ENCODE measurements at regions not wholly inside any gene's neighbourhood (a gene's known extent, or its start where the extent isn't known, plus 50 kb on each side); places are given as distances from the start of the nearest gene placed in this dataset.

GRCh38 chr7:67817481-67817880 is 820.8 kb downstream of the TYW1 start:
- TF ChIP-seq CTCF (IDR thresholded peaks at IDR 0.05), result no peak
- no peak overlapping the region for H3K27ac ChIP-seq
- H3K27me3 ChIP-seq, result no peaks in the 10 kb centered on the region
- DNase-seq (no peak), ATAC-seq (no peak)
- no peaks in the 10 kb centered on the region for H3K4me1 ChIP-seq
- intact Hi-C loops (cut with DNase I), result no loop called here
- H3K4me3 ChIP-seq, result no peak overlapping the region
- no peaks in the 10 kb centered on the region for H3K36me3 ChIP-seq
- H3K9me3 ChIP-seq, result peaks cover 0 to 31% of the 10 kb centered on the region in 2 donors

- no peak for ATAC-seq
- H3K9me3 ChIP-seq, result peaks cover 0 to 37% of the 10 kb centered on the region in 2 donors
- TF ChIP-seq CTCF (IDR thresholded peaks at IDR 0.05), result no peak
- no peak overlapping the region for H3K4me3 ChIP-seq
- H3K36me3 ChIP-seq, result no peaks in the 10 kb centered on the region
- no peak for DNase-seq
- no peaks in the 10 kb centered on the region for H3K4me1 ChIP-seq
- intact Hi-C loops (cut with DNase I), result no loop called here
- H3K27ac ChIP-seq, result no peak overlapping the region
- no peaks in the 10 kb centered on the region for H3K27me3 ChIP-seq
Observed at GRCh38 chr7:67821116-67821515, 824.5 kb downstream of the TYW1 start.

DNA sequence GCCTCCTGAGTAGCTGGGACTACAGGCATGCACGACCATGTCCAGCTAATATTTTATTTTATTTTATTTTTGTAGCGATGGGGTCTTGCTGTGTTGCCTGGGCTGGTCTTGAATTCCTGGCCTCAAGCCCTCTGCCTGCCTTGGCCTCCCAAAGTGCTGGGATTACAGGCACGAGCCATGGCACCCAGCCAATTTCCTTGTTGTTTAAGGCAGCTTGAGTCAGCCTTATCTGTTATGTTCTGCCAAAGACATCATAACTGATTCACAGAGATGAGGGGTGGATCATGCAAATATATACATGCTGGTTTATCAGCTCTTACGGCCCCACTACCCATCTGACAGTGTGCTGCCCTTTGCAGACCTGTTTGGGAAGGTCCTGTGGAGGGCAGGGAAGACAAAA is 826.7 kb downstream of the TYW1 start:
- TF ChIP-seq CTCF (IDR thresholded peaks at IDR 0.05), result no peak
- Histone ChIP-seq H3K4me1 (no peaks in the 10 kb centered on the region), H3K27me3 (no peaks in the 10 kb centered on the region), H3K36me3 (no peaks in the 10 kb centered on the region), H3K4me3 (no peak overlapping the region), H3K27ac (no peak overlapping the region), H3K9me3 (peaks cover 0 to 32% of the 10 kb centered on the region in 2 donors)
- intact Hi-C loops (cut with DNase I), result no loop called here
- ATAC-seq, result no peak
- DNase-seq, result peak in 2 of 4 donors; percentile 4 to 21

DNA sequence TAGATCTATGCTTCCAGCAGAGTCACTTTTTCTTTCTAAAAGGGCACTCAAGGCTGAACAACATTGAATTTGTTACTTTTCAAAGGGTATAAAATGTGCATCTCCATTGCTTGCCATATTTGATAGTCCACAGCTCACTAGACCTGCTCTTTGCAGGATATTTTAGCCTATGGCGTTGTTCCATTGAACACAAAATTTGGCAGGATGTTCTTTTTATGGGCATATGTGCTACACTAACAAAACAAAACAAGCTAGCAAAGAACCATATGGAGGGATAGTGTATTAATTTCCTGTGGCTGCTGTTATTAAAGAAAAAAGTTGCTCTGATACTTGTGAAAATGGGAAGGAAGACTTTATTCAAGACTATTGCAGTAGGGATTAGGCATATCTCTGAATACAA is 828.7 kb downstream of the TYW1 start:
- no peaks in the 10 kb centered on the region for H3K4me1 ChIP-seq
- no peaks in the 10 kb centered on the region for H3K36me3 ChIP-seq
- peaks cover 0 to 35% of the 10 kb centered on the region in 2 donors for H3K9me3 ChIP-seq
- H3K4me3 ChIP-seq, result no peak overlapping the region
- H3K27ac ChIP-seq, result no peak overlapping the region
- TF ChIP-seq CTCF (IDR thresholded peaks at IDR 0.05), result no peak
- ATAC-seq, result no peak
- intact Hi-C loops (cut with DNase I), result no loop called here
- no peaks in the 10 kb centered on the region for H3K27me3 ChIP-seq
- no peak for DNase-seq

DNA sequence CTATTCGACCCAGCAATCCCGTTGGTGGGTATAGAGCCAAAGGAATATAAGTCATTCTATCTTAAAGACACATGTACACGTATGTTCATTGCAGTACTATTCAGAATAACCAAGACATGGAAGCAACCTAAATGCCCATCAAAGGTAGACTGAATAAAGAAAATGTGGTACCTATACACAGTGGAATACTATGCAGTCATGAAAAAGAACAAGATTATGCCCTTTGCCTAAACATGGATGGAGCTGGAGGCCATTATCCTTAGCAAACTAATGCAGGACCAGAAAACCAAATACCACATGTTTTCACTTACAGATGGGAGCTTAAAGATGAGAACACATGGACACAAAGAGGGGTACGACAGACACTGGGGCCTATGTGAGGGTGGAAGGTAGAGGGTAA is 845.3 kb downstream of the TYW1 start:
- no peaks in the 10 kb centered on the region for H3K27me3 ChIP-seq
- ATAC-seq (no peak), DNase-seq (no peak)
- no peak overlapping the region for H3K4me3 ChIP-seq
- H3K27ac ChIP-seq, result no peak overlapping the region
- H3K36me3 ChIP-seq, result no peaks in the 10 kb centered on the region
- H3K9me3 ChIP-seq, result peaks cover 0 to 15% of the 10 kb centered on the region in 2 donors
- intact Hi-C loops (cut with DNase I), result no loop called here
- TF ChIP-seq CTCF (IDR thresholded peaks at IDR 0.05), result no peak
- H3K4me1 ChIP-seq, result no peaks in the 10 kb centered on the region
